Epithelial cell of esophagus (primary cell): ENCODE measurements at regions not wholly inside any gene's neighbourhood (a gene's known extent, or its start where the extent isn't known, plus 50 kb on each side); places are given as distances from the start of the nearest gene placed in this dataset.

Experiments
- DNase-seq: peaks from one replicate; pipeline ENCODE4 v3.0.0; 2010; ENCODE audit warnings: low read depth
- H3K4me3 ChIP-seq: 2 replicates; pipeline ENCODE4 v1.5.1; 2011; ENCODE audit warnings: mild to moderate bottlenecking, low read length, control low read depth
- CTCF ChIP-seq: IDR thresholded peaks from 2 replicates; pipeline ENCODE4 v1.5.1; 2011; ENCODE audit warnings: low read depth, mild to moderate bottlenecking, low read length, control low read depth, inconsistent platforms; ENCODE audit not compliant: insufficient read depth; ENCODE audit errors: missing control alignments

GRCh38 chr18:22673182-22673862, 255.6 kb upstream of the CTAGE1 start:
- no peak for DNase-seq
- H3K4me3 ChIP-seq: no peak overlapping the region
- TF ChIP-seq CTCF: no peak

GRCh38 chr18:22674272-22674671, 256.6 kb upstream of the CTAGE1 start:
- peak; percentile 89 for DNase-seq
- TF ChIP-seq CTCF: no peak

GRCh38 chr18:22675006-22675405, 257.3 kb upstream of the CTAGE1 start:
- H3K4me3 ChIP-seq: no peak overlapping the region
- DNase-seq: no peak
- TF ChIP-seq CTCF: no peak

More at GRCh38 chr18:22674272-22674671, 256.6 kb upstream of the CTAGE1 start:
- no peak overlapping the region for H3K4me3 ChIP-seq

- no peak overlapping the region for H3K4me3 ChIP-seq
- no peak for TF ChIP-seq CTCF
- DNase-seq: peak; percentile 36
These were observed 256.7 kb upstream of the RBBP8 start for GRCh38 chr18:22676423-22676822.

GRCh38 chr18:22678486-22678885, 254.6 kb upstream of the RBBP8 start:
- DNase-seq: peak; percentile 24
- H3K4me3 ChIP-seq: no peak overlapping the region
- no peak for TF ChIP-seq CTCF

GRCh38 chr18:22680944-22681343, 252.2 kb upstream of the RBBP8 start:
- TF ChIP-seq CTCF: no peak

GRCh38 chr18:22681908-22682307, 251.2 kb upstream of the RBBP8 start:
- no peak for DNase-seq
- no peak overlapping the region for H3K4me3 ChIP-seq

More at GRCh38 chr18:22680944-22681343, 252.2 kb upstream of the RBBP8 start:
- H3K4me3 ChIP-seq: no peak overlapping the region
- DNase-seq: no peak

More at GRCh38 chr18:22681908-22682307, 251.2 kb upstream of the RBBP8 start:
- TF ChIP-seq CTCF: no peak
